Stimulated activated CD8-positive, alpha-beta memory T cell treated with anti-CD3 and anti-CD28 coated beads, Interleukin-15, amount 100 ng/mL, for 1 hour (primary cell): ENCODE measurements at regions not wholly inside any gene's neighbourhood (a gene's known extent, or its start where the extent isn't known, plus 50 kb on each side); places are given as distances from the start of the nearest gene placed in this dataset.
"Not testable (repeated sequence)": the region's sequence is repeated elsewhere in the genome, so short reads cannot be mapped to it uniquely, and the experiment has no call there.

Experiments used
- DNase-seq: peaks from one replicate; pipeline ENCODE4 v3.0.0-alpha.2; 2020; ENCODE audit warnings: low read depth

GRCh38 chr14:106006716-106007115 is 480.3 kb downstream of the TMEM121 start:
- not testable (repeated sequence) for DNase-seq

- no peak for DNase-seq
Observed at GRCh38 chr14:106010783-106011182, 484.4 kb downstream of the TMEM121 start.

GRCh38 chr14:106011631-106012360 is 485.4 kb downstream of the TMEM121 start:
- DNase-seq = not testable (repeated sequence)

GRCh38 chr14:106012361-106012725 is 486.0 kb downstream of the TMEM121 start:
- DNase-seq = not testable (repeated sequence)

- DNase-seq = no peak
Observed at GRCh38 chr14:106013879-106014376, 487.5 kb downstream of the TMEM121 start.

GRCh38 chr14:106017952-106018351 is 491.6 kb downstream of the TMEM121 start:
- DNase-seq = not testable (repeated sequence)

GRCh38 chr14:106021832-106022231 is 495.4 kb downstream of the TMEM121 start:
- no peak for DNase-seq

GRCh38 chr14:106022648-106023047 is 496.3 kb downstream of the TMEM121 start:
- not testable (repeated sequence) for DNase-seq

GRCh38 chr14:106023411-106023810 is 497.0 kb downstream of the TMEM121 start:
- DNase-seq = no peak

GRCh38 chr14:106024983-106025604 is 498.7 kb downstream of the TMEM121 start:
- DNase-seq = no peak

- DNase-seq = no peak
Observed at GRCh38 chr14:106026026-106026425, 499.6 kb downstream of the TMEM121 start.

GRCh38 chr14:106027759-106028158 is 501.4 kb downstream of the TMEM121 start:
- DNase-seq = not testable (repeated sequence)

- no peak for DNase-seq
Observed at GRCh38 chr14:106029959-106030358, 503.6 kb downstream of the TMEM121 start.

- DNase-seq = no peak
Observed at GRCh38 chr14:106037380-106037779, 511.0 kb downstream of the TMEM121 start.

GRCh38 chr14:106038263-106038662 is 511.9 kb downstream of the TMEM121 start:
- DNase-seq = no peak

- no peak for DNase-seq
Observed at GRCh38 chr14:106039400-106039799, 513.0 kb downstream of the TMEM121 start.

GRCh38 chr14:106044515-106044914 is 518.1 kb downstream of the TMEM121 start:
- no peak for DNase-seq

- DNase-seq = peak; percentile 68
Observed at GRCh38 chr14:106044949-106045596, 518.7 kb downstream of the TMEM121 start.

- DNase-seq = no peak
Observed at GRCh38 chr14:106051796-106052195, 525.4 kb downstream of the TMEM121 start.

GRCh38 chr14:106055289-106055688 is 528.9 kb downstream of the TMEM121 start:
- DNase-seq = no peak

- DNase-seq = no peak
Observed at GRCh38 chr14:106058342-106058741, 532.0 kb downstream of the TMEM121 start.

GRCh38 chr14:106060276-106060975 is 534.0 kb downstream of the TMEM121 start:
- no peak for DNase-seq
